SU-DHL-6 (cell line): ENCODE measurements at regions not wholly inside any gene's neighbourhood (a gene's known extent, or its start where the extent isn't known, plus 50 kb on each side); places are given as distances from the start of the nearest gene placed in this dataset.

Experiments
- H2AFZ ChIP-seq: fragments of 200-600 bp; sonication (generic); 2 replicates; pipeline ENCODE4 v1.6.1; 2014; ENCODE audit warnings: low read depth, mild to moderate bottlenecking, moderate library complexity, mixed read lengths, antibody characterized with exemption, low read length; ENCODE audit not compliant: severe bottlenecking
- H3F3A ChIP-seq: fragments of 200-600 bp; shearing (Covaris generic); 2 replicates; pipeline ENCODE4 v1.6.0; 2016; ENCODE audit warnings: antibody characterized with exemption, mild to moderate bottlenecking; ENCODE audit not compliant: insufficient read depth
- H3K27ac ChIP-seq: fragments of 200-600 bp; sonication (generic); 2 replicates; pipeline ENCODE4 v1.5.1; 2016; ENCODE audit warnings: low read depth, mild to moderate bottlenecking, low read length, moderate library complexity, mixed read lengths
- H3K27me3 ChIP-seq: fragments of 200-600 bp; sonication (generic), shearing (Covaris generic); 2 replicates; pipeline ENCODE4 v1.6.0; 2014; ENCODE audit warnings: mild to moderate bottlenecking, low read length
- H3K36me3 ChIP-seq: fragments of 200-600 bp; sonication (generic); 2 replicates; pipeline ENCODE4 v1.6.1; 2014; ENCODE audit warnings: mild to moderate bottlenecking, low read length, mixed read lengths
- H3K4me2 ChIP-seq: fragments of 300-600, 200-600 bp; shearing (Covaris generic), sonication (generic); 2 replicates; pipeline ENCODE4 v1.6.0; 2014; ENCODE audit warnings: low read length, low read depth, mild to moderate bottlenecking; ENCODE audit not compliant: poor library complexity, severe bottlenecking
- H3K4me3 ChIP-seq: fragments of 200-600 bp; sonication (generic); 2 replicates; pipeline ENCODE4 v1.5.1; 2014; ENCODE audit warnings: antibody characterized with exemption, low read length, mild to moderate bottlenecking, mixed read lengths; ENCODE audit not compliant: insufficient read depth, poor library complexity, severe bottlenecking
- H3K79me2 ChIP-seq: fragments of 200-600 bp; sonication (generic); 2 replicates; pipeline ENCODE4 v1.6.1; 2014; ENCODE audit warnings: mild to moderate bottlenecking, low read length, moderate library complexity; ENCODE audit not compliant: insufficient read depth
- H3K9ac ChIP-seq: fragments of 200-600 bp; sonication (generic); 2 replicates; pipeline ENCODE4 v1.7.0; 2014; ENCODE audit warnings: mild to moderate bottlenecking, low read length
- H3K9me2 ChIP-seq: fragments of 200-600 bp; sonication (generic); replicated peaks from 2 replicates; pipeline ENCODE4 v1.6.1; 2014; ENCODE audit warnings: low read length; ENCODE audit not compliant: insufficient read depth
- H3K9me3 ChIP-seq: fragments of 200-600 bp; sonication (generic); 2 replicates; pipeline ENCODE4 v1.6.1; 2014; ENCODE audit warnings: low read length, mixed read lengths; ENCODE audit not compliant: insufficient read depth
- H4K20me1 ChIP-seq: fragments of 200-600 bp; sonication (generic); 2 replicates; pipeline ENCODE4 v1.6.1; 2014; ENCODE audit warnings: low read depth, mild to moderate bottlenecking, antibody characterized with exemption, low read length, moderate library complexity, mixed read lengths
- CTCF ChIP-seq: fragments of 200-600 bp; sonication (generic); IDR thresholded peaks from one replicate; pipeline ENCODE4 v1.5.1; 2017; ENCODE audit warnings: antibody characterized with exemption, mild to moderate bottlenecking, low read length, moderate library complexity; ENCODE audit not compliant: insufficient read depth, poor library complexity, severe bottlenecking
- EZH2phosphoT487 ChIP-seq: fragments of 200-600 bp; sonication (generic), shearing (Covaris generic); conservative IDR thresholded peaks from 2 replicates; pipeline ENCODE4 v1.6.1; 2018; ENCODE audit warnings: mild to moderate bottlenecking, antibody characterized with exemption, low read length, moderate library complexity, mixed read lengths

GRCh38 chr18:10060469-10060782 lies 146.6 kb downstream of the VAPA start:
- Histone ChIP-seq H4K20me1 (no peaks in the 10 kb centered on the region), H3K79me2 (no peaks in the 10 kb centered on the region), H3K9ac (no peak overlapping the region), H3K36me3 (no peaks in the 10 kb centered on the region), H3K4me3 (no peak overlapping the region), H3K4me2 (no peak overlapping the region), H3K27ac (no peak overlapping the region), H3K27me3 (no peaks in the 10 kb centered on the region), H3F3A (no peaks in the 10 kb centered on the region), H3K9me2 (no peaks in the 10 kb centered on the region), H2AFZ (no peak overlapping the region), H3K9me3 (no peaks in the 10 kb centered on the region)
- TF ChIP-seq EZH2phosphoT487 (no peak), CTCF (no peak)

GRCh38 chr18:10060841-10061240 lies 147.0 kb downstream of the VAPA start:
- H3K27ac ChIP-seq = no peak overlapping the region
- H4K20me1 ChIP-seq = no peaks in the 10 kb centered on the region
- H3K9me3 ChIP-seq = no peaks in the 10 kb centered on the region
- no peak overlapping the region for H3K4me3 ChIP-seq
- H3K36me3 ChIP-seq = no peaks in the 10 kb centered on the region
- no peaks in the 10 kb centered on the region for H3K79me2 ChIP-seq
- no peaks in the 10 kb centered on the region for H3K27me3 ChIP-seq
- no peak overlapping the region for H3K4me2 ChIP-seq
- no peak overlapping the region for H3K9ac ChIP-seq
- H3K9me2 ChIP-seq = no peaks in the 10 kb centered on the region
- no peaks in the 10 kb centered on the region for H3F3A ChIP-seq
- H2AFZ ChIP-seq = no peak overlapping the region
- TF ChIP-seq EZH2phosphoT487 = no peak
- no peak for TF ChIP-seq CTCF

- Histone ChIP-seq H3F3A (no peaks in the 10 kb centered on the region), H3K27me3 (no peaks in the 10 kb centered on the region), H3K79me2 (no peaks in the 10 kb centered on the region), H3K9me3 (no peaks in the 10 kb centered on the region), H3K27ac (no peak overlapping the region), H3K36me3 (no peaks in the 10 kb centered on the region), H2AFZ (no peak overlapping the region), H3K9me2 (no peaks in the 10 kb centered on the region), H3K4me2 (no peak overlapping the region), H4K20me1 (no peaks in the 10 kb centered on the region), H3K4me3 (no peak overlapping the region), H3K9ac (no peak overlapping the region)
- TF ChIP-seq CTCF (no peak), EZH2phosphoT487 (no peak)
Observed at GRCh38 chr18:10061566-10062140, 147.8 kb downstream of the VAPA start.
